C4-2B (cell line): ENCODE measurements at regions not wholly inside any gene's neighbourhood (a gene's known extent, or its start where the extent isn't known, plus 50 kb on each side); places are given as distances from the start of the nearest gene placed in this dataset.

Source experiments
- CTCF ChIP-seq: fragments of 450-650 bp; conservative IDR thresholded peaks from 2 replicates; pipeline ENCODE4 v1.5.1; 2017; ENCODE audit warnings: mild to moderate bottlenecking
- ZFX ChIP-seq: fragments of 450-650 bp; IDR thresholded peaks from 2 replicates; pipeline ENCODE4 v1.6.1; 2017

GRCh38 chr1:214178102-214178501 lies 102.9 kb upstream of the SMYD2 start:
- no peak for TF ChIP-seq CTCF
- no peak for TF ChIP-seq ZFX
